KMS-11 (cell line): ENCODE measurements at regions not wholly inside any gene's neighbourhood (a gene's known extent, or its start where the extent isn't known, plus 50 kb on each side); places are given as distances from the start of the nearest gene placed in this dataset.

Experiments
- H2AFZ ChIP-seq: fragments of 200-600 bp; sonication (generic); 2 replicates; pipeline ENCODE4 v1.6.1; 2016; ENCODE audit warnings: antibody characterized with exemption, mixed run types, low read depth
- H3K27ac ChIP-seq: fragments of 200-600 bp; sonication (generic); 2 replicates; pipeline ENCODE4 v1.6.1; 2016; ENCODE audit warnings: mild to moderate bottlenecking, mixed run types
- H3K27me3 ChIP-seq: fragments of 200-600 bp; sonication (generic); 2 replicates; pipeline ENCODE4 v1.6.1; 2017; ENCODE audit warnings: mild to moderate bottlenecking, low read depth, mixed run types, moderate library complexity; ENCODE audit not compliant: insufficient read depth
- H3K36me3 ChIP-seq: fragments of 200-600 bp; sonication (generic); 2 replicates; pipeline ENCODE4 v1.6.1; 2017; ENCODE audit warnings: mild to moderate bottlenecking, mixed run types; ENCODE audit not compliant: insufficient read depth
- H3K4me1 ChIP-seq: fragments of 200-600 bp; sonication (generic); 2 replicates; pipeline ENCODE4 v1.6.1; 2016; ENCODE audit warnings: mild to moderate bottlenecking, low read depth, mixed run types; ENCODE audit not compliant: poor library complexity, severe bottlenecking
- H3K4me2 ChIP-seq: fragments of 200-600 bp; sonication (generic); 2 replicates; pipeline ENCODE4 v1.7.0; 2016; ENCODE audit warnings: mild to moderate bottlenecking, mixed run types
- H3K4me3 ChIP-seq: fragments of 200-600 bp; sonication (generic); IDR thresholded peaks from 2 replicates; pipeline ENCODE4 v1.6.1; 2017; ENCODE audit warnings: low read depth, low read length, mixed read lengths; ENCODE audit not compliant: insufficient read depth
- H3K79me2 ChIP-seq: fragments of 200-600 bp; sonication (generic); 2 replicates; pipeline ENCODE4 v1.6.1; 2016; ENCODE audit warnings: low read depth, mixed run types; ENCODE audit not compliant: insufficient read depth
- H3K9ac ChIP-seq: fragments of 200-600 bp; sonication (generic); 2 replicates; pipeline ENCODE4 v1.6.1; 2016; ENCODE audit warnings: mild to moderate bottlenecking, mixed run types
- H4K20me1 ChIP-seq: fragments of 200-600 bp; sonication (generic); 2 replicates; pipeline ENCODE4 v1.6.1; 2016; ENCODE audit warnings: mild to moderate bottlenecking, mixed run types; ENCODE audit not compliant: insufficient read depth
- CTCF ChIP-seq: fragments of 200-600 bp; sonication (generic); conservative IDR thresholded peaks from 2 replicates; pipeline ENCODE4 v1.6.1; 2017; ENCODE audit warnings: low read depth, mild to moderate bottlenecking, antibody characterized with exemption, low read length, moderate library complexity, mixed read lengths

DNA sequence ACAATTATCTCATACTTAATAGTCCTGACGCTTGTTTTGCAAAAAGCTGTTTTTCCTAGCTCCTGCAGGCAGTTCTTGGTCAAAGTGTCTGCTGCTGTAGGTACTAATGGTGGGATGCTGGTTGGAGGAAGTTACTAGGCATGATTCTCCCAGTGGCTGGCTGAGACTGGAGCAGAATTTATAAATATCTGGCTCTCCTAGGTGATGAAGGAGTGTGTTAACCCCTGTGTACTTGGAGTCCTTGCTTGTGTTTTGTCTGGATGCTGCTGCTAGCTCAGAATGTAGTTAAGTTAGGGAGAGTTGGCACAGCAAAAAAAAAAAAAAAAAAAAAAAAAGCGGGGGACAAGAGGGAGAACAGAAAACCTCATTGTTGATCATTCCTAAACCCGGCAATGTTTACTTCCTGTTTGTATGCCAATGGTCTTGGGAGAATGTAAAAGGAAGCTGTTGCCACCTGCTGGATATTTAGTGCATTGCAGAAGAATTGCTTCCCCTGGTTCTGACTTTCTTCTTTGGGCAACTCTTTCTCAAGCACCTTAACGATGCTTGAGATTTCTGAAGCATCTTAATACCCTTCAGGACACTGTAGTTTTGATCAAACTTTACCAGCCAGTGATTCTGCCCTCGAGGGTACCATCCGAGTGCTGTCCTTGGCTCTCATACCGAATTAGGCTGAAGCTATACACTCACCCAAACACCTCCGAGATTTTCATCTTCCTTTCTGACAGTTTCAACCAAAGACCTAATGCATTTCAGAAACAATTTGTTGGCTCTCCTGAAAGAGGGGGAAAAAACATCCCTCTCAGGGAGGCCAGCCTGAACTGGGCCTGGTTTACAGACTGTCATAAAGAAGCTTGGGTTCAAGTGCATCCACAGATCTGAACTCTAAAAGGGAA is 71.7 kb upstream of the WWC1 start:
- peak overlapping the region; percentile 9; the same call in 1 of the 2 replicates for H3K4me2 ChIP-seq
- H3K4me3 ChIP-seq, result no peak overlapping the region
- no peaks in the 10 kb centered on the region for H3K79me2 ChIP-seq
- H3K36me3 ChIP-seq, result no peaks in the 10 kb centered on the region
- H2AFZ ChIP-seq, result peak overlapping the region; percentile 86
- peaks cover 4% of the 10 kb centered on the region for H3K4me1 ChIP-seq
- H4K20me1 ChIP-seq, result no peaks in the 10 kb centered on the region
- no peak overlapping the region for H3K9ac ChIP-seq
- TF ChIP-seq CTCF, result peak; percentile 77
- no peaks in the 10 kb centered on the region for H3K27me3 ChIP-seq
- H3K27ac ChIP-seq, result no peak overlapping the region

GRCh38 chr5:168224085-168224484 is 67.4 kb upstream of the WWC1 start:
- Histone ChIP-seq H3K27ac (no peak overlapping the region), H2AFZ (no peak overlapping the region), H3K4me2 (no peak overlapping the region), H3K4me3 (no peak overlapping the region), H3K79me2 (no peaks in the 10 kb centered on the region), H3K36me3 (no peaks in the 10 kb centered on the region), H3K9ac (no peak overlapping the region), H3K27me3 (no peaks in the 10 kb centered on the region), H3K4me1 (peaks cover 4% of the 10 kb centered on the region), H4K20me1 (no peaks in the 10 kb centered on the region)
- TF ChIP-seq CTCF, result no peak

DNA sequence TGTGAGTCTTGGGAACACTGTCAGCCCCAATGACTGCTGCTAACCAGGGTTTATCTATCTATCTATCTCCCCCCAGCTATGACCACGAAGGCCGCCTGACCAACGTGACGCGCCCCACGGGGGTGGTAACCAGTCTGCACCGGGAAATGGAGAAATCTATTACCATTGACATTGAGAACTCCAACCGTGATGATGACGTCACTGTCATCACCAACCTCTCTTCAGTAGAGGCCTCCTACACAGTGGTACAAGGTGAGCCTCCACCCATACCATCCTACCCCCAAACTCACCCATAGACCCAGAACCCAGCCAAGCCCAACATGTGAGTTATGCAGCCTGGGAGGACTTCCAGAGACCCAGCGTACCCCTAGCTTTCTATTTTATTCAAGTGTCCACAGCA is 65.4 kb upstream of the WWC1 start:
- H4K20me1 ChIP-seq, result no peaks in the 10 kb centered on the region
- H3K27ac ChIP-seq, result no peak overlapping the region
- H3K9ac ChIP-seq, result no peak overlapping the region
- no peaks in the 10 kb centered on the region; the same call in 1 of the 2 replicates for H3K27me3 ChIP-seq
- no peaks in the 10 kb centered on the region for H3K79me2 ChIP-seq
- no peak for TF ChIP-seq CTCF
- no peak overlapping the region for H3K4me3 ChIP-seq
- no peak overlapping the region for H3K4me2 ChIP-seq
- no peaks in the 10 kb centered on the region for H3K4me1 ChIP-seq
- H3K36me3 ChIP-seq, result no peaks in the 10 kb centered on the region
- H2AFZ ChIP-seq, result no peak overlapping the region

GRCh38 chr5:168227001-168227400 is 64.4 kb upstream of the WWC1 start:
- no peak overlapping the region for H3K4me3 ChIP-seq
- TF ChIP-seq CTCF, result no peak
- H3K4me2 ChIP-seq, result no peak overlapping the region

More at GRCh38 chr5:168227001-168227400, 64.4 kb upstream of the WWC1 start:
- Histone ChIP-seq H3K4me1 (no peaks in the 10 kb centered on the region), H4K20me1 (no peaks in the 10 kb centered on the region), H2AFZ (no peak overlapping the region), H3K27me3 (no peaks in the 10 kb centered on the region; the same call in 1 of the 2 replicates), H3K36me3 (no peaks in the 10 kb centered on the region), H3K79me2 (no peaks in the 10 kb centered on the region), H3K27ac (no peak overlapping the region), H3K9ac (no peak overlapping the region)
